Activated CD8-positive, alpha-beta memory T cell treated with anti-CD3 and anti-CD28 coated beads for 36 hours (primary cell): ENCODE measurements at regions not wholly inside any gene's neighbourhood (a gene's known extent, or its start where the extent isn't known, plus 50 kb on each side); places are given as distances from the start of the nearest gene placed in this dataset.
"Not testable (repeated sequence)": the region's sequence is repeated elsewhere in the genome, so short reads cannot be mapped to it uniquely, and the experiment has no call there.

Source experiments
- CTCF ChIA-PET: fragments of 350-600 bp; sonication (Branson Sonifier 250); formaldehyde crosslinking; loops from one replicate; lab custom pipeline; 2021; ENCODE audit warnings: antibody characterized with exemption; lab: Charles Lee
- POLR2A ChIA-PET: fragments of 350-600 bp; sonication (Branson Sonifier 250); formaldehyde crosslinking; loops from one replicate; lab custom pipeline; 2021; ENCODE audit warnings: antibody characterized with exemption; lab: Charles Lee

DNA sequence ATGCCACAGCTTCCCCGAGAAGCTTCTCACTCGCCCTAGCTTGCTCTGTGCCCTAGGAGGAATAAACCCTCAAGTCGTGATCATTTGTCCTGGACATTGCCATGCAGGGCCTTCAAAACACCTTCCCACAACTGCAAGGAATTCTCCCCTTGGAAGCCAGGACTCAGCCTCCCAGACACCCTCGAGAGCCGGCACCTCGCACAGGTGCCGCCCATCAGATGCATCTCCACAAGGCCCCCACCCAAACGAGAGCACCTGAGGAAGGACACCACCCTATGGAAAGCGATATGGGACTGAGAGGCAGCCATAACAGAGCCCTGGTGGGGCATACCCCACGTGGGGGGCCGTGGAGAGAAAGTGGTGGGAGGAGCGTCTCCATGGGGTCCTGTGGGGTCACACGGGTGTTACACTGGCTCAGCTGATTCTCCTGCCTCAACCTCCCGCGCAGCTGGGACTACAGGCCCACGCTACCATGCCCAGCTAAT, 77.6 kb upstream of the FOXK1 start:
- POLR2A ChIA-PET: no interaction called here
- CTCF ChIA-PET: no interaction called here

DNA sequence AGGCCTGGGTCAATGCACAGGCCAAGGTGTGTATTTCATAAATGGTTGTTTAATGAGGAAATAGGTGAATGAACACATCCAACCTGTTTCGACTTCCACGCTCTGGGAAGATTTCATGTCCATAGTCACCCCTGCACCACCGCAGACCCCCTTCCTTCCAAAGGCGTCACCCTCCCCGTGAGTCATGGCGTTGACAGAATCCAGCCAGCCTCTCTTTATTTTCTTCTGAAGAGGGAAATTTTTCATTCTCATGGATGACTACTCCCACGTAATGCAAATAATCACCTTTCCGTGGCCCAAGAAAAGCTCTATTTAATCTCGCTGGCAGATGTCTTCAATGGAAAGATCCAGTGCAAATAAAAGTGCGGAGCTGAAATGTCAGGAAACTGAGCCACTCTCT, 75.3 kb upstream of the FOXK1 start:
- CTCF ChIA-PET: no interaction called here
- POLR2A ChIA-PET: no interaction called here

DNA sequence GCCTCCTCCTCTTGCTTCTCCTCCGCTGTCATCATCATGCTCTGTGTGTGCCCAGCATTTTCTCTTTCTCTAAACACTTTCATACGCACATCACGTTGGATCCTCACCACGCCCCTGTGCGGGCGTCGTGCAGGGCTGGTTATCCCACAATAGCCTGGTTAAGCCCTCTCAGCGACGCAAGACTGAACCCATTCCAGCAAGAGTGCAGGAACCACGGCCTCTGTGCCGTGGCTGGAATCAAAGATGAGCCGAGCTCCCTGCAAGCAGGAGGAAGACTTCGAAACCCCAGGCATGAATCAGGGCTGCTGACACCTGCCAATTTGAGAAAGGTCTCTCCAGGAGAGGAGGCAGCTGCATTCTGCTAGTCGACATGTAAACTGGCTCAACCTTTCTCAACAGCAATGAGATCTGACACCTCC, 74.8 kb upstream of the FOXK1 start:
- CTCF ChIA-PET: no interaction called here
- POLR2A ChIA-PET: no interaction called here

DNA sequence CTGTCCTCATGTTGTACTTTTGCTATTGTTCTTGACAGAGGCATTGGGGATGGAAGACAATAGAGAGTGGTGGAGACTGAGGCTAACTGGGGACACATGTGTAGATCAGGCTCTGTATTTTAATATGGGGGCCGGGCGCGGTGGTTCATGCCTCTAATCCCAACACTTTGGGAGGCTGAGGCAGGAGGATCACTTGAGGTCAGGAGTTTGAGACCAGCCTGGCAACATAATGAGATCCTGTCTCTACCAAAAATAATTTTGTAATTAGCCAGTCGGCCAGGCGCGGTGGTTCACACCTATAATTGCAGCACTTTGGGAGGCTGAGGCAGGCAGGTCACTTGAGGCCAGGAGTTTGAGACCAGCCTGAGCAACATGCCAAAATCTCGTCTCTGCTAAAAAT, 72.5 kb upstream of the FOXK1 start:
- POLR2A ChIA-PET, CTCF ChIA-PET: not testable (repeated sequence)

DNA sequence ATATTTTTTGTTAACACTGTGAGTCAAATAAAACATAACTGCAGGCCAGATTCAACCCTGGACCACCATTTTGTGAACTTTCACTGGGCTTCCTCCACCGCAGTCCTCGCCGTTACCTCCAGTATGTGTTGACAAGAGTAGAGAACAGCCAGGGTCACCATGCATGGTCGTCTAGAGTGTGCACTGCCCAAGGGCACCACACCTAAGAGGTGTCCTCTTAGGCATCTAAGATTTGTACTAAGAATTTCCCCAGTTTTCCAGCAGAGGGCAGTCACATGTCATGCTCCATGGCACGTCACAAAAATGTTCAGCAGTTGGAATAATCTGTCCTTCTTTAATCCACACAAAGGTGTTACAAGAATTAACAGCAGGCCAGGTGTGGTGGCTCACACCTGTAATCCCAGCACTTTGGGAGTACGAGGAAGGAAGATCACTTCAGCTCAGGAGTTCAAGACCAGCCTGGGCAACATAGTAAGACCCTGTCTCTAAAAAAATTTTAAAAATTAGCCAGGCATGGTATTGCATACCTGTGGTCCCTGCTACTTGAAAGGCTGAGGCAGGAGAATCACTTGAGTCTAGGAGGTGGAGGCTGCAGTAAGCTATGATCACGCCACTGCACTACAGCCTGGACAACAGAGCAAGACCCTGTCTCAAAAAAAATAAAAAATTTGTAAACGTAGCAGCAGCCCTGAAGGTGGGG, 71.2 kb upstream of the FOXK1 start:
- ChIA-PET POLR2A (no interaction called here), CTCF (interaction anchor here (0.7 to 1.1 kb wide), 3 partner anchors 36 to 267 kb away, joined by 3 to 5 read pairs (median 4); no protein-coding TSS in a partner anchor)

DNA sequence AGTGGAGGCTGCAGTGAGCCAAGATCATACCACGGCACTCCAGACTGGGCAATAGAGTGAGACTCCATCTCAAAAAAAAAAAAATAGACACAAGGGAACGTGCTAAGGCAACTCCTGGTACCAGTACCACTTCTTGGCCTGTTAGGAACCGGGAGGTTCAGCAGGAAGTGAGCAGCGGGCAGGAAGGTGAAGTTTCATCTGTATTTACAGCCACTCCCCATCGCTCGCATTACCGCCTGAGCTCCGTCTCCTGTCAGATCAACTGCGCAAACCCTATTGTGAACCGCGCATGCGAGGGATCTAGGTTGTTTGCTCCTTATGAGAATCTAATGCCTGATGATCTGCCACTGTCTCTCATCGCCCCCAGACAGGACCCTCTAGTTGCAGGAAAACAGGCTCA, 69.9 kb upstream of the FOXK1 start:
- POLR2A ChIA-PET: no interaction called here
- CTCF ChIA-PET: interaction anchor here (1.1 to 1.2 kb wide), 2 partner anchors 142 to 323 kb away, joined by 4 to 5 read pairs; no protein-coding TSS in a partner anchor

DNA sequence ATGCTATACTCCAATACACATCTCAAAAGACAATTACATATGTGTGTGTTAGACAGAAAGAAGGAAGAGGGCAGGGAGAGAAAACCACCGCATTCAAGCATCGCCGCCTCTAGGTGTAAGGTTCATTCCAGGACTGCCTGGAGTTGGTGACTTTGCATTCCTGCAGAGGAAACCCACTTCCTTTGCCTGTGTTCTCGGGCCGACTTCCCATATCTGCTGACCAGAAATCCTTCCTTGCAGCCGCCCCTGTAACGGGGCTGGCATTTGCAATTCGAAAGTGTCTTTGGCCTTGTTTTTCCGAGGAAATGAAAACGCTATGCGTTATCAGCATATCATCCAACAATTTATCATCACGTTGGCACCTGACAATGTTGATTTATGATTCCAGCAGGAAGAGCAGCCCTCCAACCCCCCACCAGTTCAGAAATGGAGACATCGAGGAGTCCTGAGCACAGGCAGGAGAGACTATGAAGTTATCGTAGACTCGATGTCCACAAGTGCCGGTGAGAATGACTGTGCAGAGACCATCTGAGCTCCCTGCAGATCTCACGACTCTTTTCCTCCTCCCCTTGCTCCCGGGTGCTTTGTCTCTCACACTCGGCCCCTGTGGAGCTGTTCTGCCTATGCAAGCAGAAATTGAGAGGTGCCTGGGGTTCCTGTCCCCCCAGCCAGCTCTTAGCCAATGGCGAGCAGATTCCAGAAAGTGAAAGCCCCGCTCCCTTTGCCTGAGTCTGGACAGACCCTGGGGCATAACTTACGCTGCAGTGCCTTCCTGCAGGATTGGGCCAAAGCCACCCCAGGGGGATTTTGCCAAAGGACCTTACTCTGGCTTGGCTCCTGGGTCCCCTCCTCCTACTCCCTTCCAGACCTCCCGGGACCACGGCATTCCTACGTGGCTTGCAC, 68.9 kb upstream of the FOXK1 start:
- CTCF ChIA-PET: interaction anchor here (1.2 kb wide), 1 partner anchor 322 kb away, joined by 4 read pairs; no protein-coding TSS in a partner anchor
- POLR2A ChIA-PET: no interaction called here

DNA sequence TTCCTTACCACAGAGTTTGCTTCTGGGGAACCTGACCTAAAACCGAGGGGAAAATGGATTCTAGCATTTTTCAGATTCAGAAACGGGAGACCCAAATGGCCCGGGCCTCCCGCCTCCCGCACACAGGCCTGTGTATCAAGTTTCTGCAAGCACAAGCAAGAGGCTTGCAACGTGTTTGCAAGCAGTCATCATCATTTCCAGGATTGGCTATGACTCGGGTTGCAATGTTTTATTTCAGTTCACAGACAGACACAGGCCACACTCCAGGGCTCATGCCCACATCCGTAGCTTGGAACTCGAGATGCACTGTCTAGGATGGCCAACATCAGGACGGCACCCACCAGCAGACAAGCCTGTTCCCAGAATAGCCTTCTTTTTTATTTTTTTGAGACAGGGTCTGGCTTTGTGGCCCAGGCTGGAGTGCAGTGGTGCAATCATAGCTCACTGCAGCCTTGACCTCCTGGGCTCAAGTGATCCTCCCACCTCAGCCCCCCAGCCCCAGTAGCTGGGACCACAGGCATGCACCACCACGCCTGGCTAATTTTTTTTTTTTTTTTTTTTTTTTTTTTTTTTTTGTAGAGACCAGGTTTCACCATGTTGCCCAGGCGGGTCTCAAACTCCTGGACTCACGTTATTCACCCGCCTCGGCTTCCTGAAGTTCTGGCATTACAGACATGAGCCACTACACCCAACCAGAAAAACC, 68.1 kb upstream of the FOXK1 start:
- POLR2A ChIA-PET: no interaction called here
- CTCF ChIA-PET: no interaction called here

DNA sequence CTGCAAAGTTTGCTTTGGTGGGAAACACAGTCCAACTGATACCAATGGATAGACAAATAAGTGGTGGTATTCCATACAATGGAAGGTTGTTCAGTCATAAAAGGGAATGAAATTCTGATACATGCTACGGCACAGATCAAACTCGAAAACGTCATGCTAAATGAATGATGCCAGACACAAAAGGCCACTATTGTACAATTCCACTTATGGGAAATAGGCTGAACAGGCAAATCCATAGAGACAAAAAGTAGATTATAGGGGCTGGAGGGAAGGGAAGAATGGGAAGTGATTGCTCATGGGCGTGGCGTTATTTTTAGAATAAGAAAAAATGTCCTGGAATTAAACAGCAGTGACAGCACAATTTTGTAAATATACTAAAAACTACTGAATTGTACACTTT, 66.0 kb upstream of the FOXK1 start:
- CTCF ChIA-PET: no interaction called here
- POLR2A ChIA-PET: no interaction called here

DNA sequence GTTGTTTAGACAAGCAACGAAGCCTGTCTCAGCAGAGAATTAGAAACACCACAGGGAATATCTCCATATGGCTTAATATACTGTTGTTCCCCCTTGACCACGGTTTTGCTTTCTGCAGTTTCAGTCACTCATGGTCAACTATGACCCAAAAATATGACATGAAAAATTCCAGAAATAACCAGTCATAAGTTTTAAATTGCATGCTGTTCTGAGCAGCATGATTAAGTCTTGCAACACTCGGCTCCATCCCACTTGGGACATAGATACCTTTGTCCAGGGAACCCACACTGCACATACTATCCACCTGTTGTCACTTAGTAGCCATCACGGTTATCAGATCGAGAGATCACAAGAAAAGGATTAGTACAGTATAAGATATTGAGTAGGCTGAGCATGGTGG, 60.7 kb upstream of the FOXK1 start:
- ChIA-PET POLR2A (no interaction called here), CTCF (no interaction called here)

DNA sequence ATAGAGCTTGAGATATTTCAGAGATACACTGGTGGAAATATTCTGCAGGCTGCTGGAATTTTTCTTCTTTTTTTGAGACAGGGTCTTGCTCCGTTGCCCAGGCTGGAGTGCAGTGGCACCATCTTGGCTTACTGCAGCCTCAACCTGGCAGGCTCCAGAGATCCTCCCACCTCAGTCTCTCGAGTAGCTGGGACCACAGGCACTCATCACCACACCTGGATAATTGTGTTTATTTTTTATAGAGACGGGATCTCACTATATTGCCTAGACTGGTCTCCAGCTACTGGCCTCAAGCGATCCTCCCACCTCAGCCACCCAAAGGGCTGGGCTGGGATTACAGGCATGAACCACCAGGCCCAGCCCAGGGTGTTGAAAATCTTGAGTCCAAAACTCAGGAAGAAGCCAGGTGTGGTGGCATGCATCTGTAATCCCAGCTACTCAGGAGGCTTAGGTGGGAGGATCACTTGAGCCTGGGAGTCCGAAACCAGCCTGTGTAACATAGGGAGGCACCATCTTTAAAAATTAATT, 55.7 kb upstream of the FOXK1 start:
- POLR2A ChIA-PET: no interaction called here
- CTCF ChIA-PET: no interaction called here

DNA sequence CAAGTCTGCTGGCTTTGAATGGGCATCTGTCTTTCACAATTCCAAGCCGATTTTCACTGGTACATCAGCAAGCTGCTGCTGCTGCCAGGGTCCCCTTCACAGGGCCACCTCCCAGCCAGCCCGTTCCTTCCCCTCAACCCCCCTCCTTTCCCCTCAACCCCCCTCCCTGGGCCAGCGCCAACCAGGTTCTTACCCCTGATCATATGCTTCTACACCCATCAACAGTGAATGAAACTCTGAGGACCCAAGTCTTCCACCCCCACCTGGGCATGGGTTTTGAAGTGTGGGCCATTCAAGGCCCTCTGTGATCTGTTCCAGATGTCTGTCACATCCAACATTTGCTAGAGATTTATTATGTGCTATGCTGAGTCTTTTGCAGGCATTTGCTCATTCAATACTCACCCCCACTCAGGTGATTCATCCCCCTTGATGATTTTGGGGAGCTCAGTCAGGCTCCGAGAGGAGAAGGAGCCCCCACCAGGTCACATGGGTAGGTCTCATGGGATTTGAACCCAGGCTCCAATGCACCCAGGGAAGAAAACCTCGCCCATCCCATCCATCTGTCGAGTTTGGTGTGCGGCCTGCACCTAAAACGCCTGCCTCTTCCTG, 52.7 kb upstream of the FOXK1 start:
- ChIA-PET CTCF (no interaction called here), POLR2A (no interaction called here)

DNA sequence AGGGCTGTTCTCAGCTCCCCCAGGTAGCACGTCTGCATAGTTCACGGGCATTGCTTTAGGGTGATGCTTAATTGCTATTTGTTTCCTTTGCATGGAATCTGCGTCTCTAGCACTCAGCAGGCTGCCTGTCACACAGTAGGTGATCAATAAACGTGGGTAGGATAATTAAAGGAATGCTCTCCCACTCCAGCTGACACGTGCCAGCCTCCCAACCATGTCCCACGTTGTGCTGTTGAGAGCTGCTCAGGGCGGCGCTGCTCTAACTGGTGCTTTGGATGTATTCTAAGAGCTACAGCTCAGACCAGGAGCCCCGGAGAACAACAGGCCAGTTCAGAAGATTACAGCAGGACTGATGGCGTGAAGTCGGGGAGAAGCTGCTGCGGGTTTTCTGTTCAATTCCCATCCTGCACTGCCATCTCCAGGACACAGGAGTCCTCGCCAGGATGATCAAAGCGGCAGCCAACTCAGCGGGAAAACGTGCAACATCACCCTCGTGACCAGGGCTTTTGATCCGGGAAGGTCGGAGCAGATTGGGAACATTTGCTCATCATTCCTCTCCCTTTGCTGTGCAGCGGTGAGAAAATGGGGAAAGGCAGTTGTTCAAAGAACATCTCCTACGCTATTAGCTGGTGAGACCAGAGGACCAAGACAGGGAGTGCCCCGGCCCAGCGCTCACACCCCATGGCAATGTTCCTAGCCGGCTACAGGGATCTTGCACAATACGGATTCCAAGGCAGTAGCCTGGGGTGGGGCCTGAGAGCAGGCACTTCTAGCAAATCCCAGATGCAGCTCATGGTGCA, 50.5 kb upstream of the FOXK1 start:
- POLR2A ChIA-PET: no interaction called here
- CTCF ChIA-PET: no interaction called here
